Transverse colon (tissue), 4 donors: ENCODE measurements at regions not wholly inside any gene's neighbourhood (a gene's known extent, or its start where the extent isn't known, plus 50 kb on each side); places are given as distances from the start of the nearest gene placed in this dataset.

Source experiments
- DNase-seq: peaks from one replicate; pipeline ENCODE4 v3.0.0-alpha.2; 2019
- H3K27ac ChIP-seq, 4 donors: fragments of 200-600 bp; sonication (generic); 2 replicates each; pipeline ENCODE4 v1.5.1; 2016 to 2018; ENCODE audit warnings: inconsistent platforms in 4 of 4
- H3K27me3 ChIP-seq: fragments of 200-600 bp; sonication (generic); 2 replicates; pipeline ENCODE4 v1.5.1; 2017; ENCODE audit warnings: inconsistent platforms
- H3K36me3 ChIP-seq, 4 donors: fragments of 200-600 bp; sonication (generic); 2 replicates each; pipeline ENCODE4 v1.5.1; 2017 to 2019; ENCODE audit warnings: inconsistent platforms in 4 of 4
- H3K4me1 ChIP-seq, 4 donors: fragments of 200-600 bp; sonication (generic); 2 replicates each; pipeline ENCODE4 v1.5.1; 2017 to 2020; ENCODE audit warnings: inconsistent platforms in 4 of 4
- H3K4me3 ChIP-seq, 4 donors: fragments of 200-600 bp; sonication (generic); 1 replicate in 1 of 4; 2 replicates in 3 of 4; pipeline versions ENCODE4 v1.5.1 to v1.6.1; 2017 to 2019; ENCODE audit warnings: inconsistent platforms in 4 of 4
- H3K9me3 ChIP-seq, 2 donors: fragments of 200-600 bp; sonication (generic); 2 replicates each; pipeline ENCODE4 v1.5.1; 2017 to 2019; ENCODE audit warnings: inconsistent platforms in 2 of 2
- EP300 ChIP-seq: sonication (generic); formaldehyde crosslinking; IDR thresholded peaks from one replicate; pipeline ENCODE4 v1.6.1; 2017; ENCODE audit warnings: antibody characterized with exemption, low read depth
- POLR2A ChIP-seq: fragments of 450-650 bp; IDR thresholded peaks from one replicate; pipeline ENCODE4 v1.6.1; 2016; ENCODE audit warnings: antibody characterized with exemption, mild to moderate bottlenecking, moderate library complexity
- POLR2AphosphoS5 ChIP-seq, 3 donors: sonication (generic); formaldehyde crosslinking; IDR thresholded peaks; one replicate each; pipeline ENCODE4 v1.6.1; 2016; ENCODE audit warnings: antibody characterized with exemption in 3 of 3
- WGBS, 2 donors: methylation state at CpG; one replicate each; pipeline ENCODE4 v1.1.5; 2018; ENCODE audit warnings: low coverage in 1 of 2; 5-methylcytosine and 5-hydroxymethylcytosine counted together
- in situ Hi-C, 4 donors: fragments of 200-750 bp; cut with MboI; loops; one replicate each; pipeline versions ENCODE4 v1.15.0 to v1.15.1; 2017; ENCODE audit warnings: low sequenced_read_pairs in 3 of 4, low pct_ligation_motif_present in 1 of 4, low pct_unique_long_range_greater_than_20kb in 1 of 4
- intact Hi-C: fragments of 100-400 bp; cut with DNase I; formaldehyde crosslinking; loops from one replicate; pipeline ENCODE4 v1.15.1; 2023; ENCODE audit warnings: low total_unique reads
- TF ChIP-seq, protein P1 (sequence below), 5 experiments: fragments of 200-600 bp in 3 of 5; fragments of 450-650 bp in 2 of 5; sonication (generic) in 3 of 5; IDR thresholded peaks; 1 replicate in 2 of 5; 2 replicates in 3 of 5; pipeline ENCODE4 v1.5.1; 2016 to 2017; ENCODE audit warnings: antibody characterized with exemption in 5 of 5, inconsistent platforms in 3 of 5, mild to moderate bottlenecking in 2 of 5, moderate library complexity in 1 of 5

DNA sequence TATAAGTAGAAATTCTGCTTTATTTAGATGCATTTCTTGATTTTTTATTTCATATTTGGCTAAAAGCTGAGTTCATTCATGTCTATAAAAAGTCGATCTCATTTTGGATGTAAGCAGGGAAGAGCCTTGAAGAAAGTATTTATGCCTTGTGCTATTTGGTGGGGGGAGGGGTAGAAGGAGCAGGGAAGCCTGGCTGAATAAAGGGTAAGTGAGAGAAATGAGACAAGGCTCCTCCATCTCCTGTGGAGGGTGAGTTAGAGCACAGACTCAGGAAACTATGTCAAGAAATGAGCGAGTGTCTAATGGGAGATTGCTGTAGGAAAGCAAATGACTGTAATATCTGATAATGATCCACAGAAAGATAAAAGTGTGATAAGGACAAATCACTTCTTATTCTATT, 121.8 kb upstream of the ATP11B start:
- DNase-seq = no peak
- H3K27ac ChIP-seq = no peak overlapping the region
- H3K27me3 ChIP-seq = no peaks in the 10 kb centered on the region
- no peak overlapping the region for H3K4me3 ChIP-seq
- intact Hi-C loops (no loop called here), in situ Hi-C loops (no loop called here)
- H3K36me3 ChIP-seq = no peaks in the 10 kb centered on the region
- no peak for TF ChIP-seq POLR2AphosphoS5 (IDR thresholded peaks at IDR 0.05)
- TF ChIP-seq, protein P1, sequence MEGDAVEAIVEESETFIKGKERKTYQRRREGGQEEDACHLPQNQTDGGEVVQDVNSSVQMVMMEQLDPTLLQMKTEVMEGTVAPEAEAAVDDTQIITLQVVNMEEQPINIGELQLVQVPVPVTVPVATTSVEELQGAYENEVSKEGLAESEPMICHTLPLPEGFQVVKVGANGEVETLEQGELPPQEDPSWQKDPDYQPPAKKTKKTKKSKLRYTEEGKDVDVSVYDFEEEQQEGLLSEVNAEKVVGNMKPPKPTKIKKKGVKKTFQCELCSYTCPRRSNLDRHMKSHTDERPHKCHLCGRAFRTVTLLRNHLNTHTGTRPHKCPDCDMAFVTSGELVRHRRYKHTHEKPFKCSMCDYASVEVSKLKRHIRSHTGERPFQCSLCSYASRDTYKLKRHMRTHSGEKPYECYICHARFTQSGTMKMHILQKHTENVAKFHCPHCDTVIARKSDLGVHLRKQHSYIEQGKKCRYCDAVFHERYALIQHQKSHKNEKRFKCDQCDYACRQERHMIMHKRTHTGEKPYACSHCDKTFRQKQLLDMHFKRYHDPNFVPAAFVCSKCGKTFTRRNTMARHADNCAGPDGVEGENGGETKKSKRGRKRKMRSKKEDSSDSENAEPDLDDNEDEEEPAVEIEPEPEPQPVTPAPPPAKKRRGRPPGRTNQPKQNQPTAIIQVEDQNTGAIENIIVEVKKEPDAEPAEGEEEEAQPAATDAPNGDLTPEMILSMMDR (IDR thresholded peaks at IDR 0.05) = no peak
- TF ChIP-seq EP300 = no peak
- no peak for TF ChIP-seq POLR2A
- 60 to 61% methylated on average over 2 of the region's 2 CpGs for WGBS, 2 donors
- H3K4me1 ChIP-seq = no peaks in the 10 kb centered on the region
- H3K9me3 ChIP-seq = no peaks in the 10 kb centered on the region

DNA sequence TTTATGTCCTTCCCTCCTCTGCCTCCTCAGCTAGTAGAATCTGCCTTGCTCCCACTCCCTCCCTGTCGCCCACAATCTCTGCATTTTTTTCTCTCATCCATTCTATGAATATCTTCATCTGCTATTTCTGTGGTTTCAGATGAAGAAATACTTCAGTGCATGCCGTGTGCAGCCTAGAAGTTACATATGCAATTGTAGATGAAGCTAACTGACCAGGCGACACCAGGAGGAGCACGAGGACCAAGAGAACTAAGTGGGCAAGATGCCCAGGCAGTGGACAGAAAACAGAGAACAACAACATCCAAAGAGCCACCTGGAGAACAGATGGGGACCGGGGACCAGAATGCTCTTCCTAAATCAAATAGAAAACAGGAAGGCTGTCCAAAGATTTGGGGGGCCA, 121.4 kb upstream of the ATP11B start:
- Histone ChIP-seq H3K27me3 (no peaks in the 10 kb centered on the region), H3K4me3 (no peak overlapping the region), H3K4me1 (no peaks in the 10 kb centered on the region), H3K27ac (no peak overlapping the region), H3K36me3 (no peaks in the 10 kb centered on the region), H3K9me3 (no peaks in the 10 kb centered on the region)
- no peak for TF ChIP-seq POLR2AphosphoS5 (IDR thresholded peaks at IDR 0.05)
- TF ChIP-seq, protein P1 (IDR thresholded peaks at IDR 0.05) = no peak
- TF ChIP-seq EP300 = no peak
- no peak for TF ChIP-seq POLR2A
- WGBS, 2 donors = 57 to 63% methylated on average over 5 of the region's 5 CpGs
- intact Hi-C loops (no loop called here), in situ Hi-C loops (no loop called here)
- no peak for DNase-seq

DNA sequence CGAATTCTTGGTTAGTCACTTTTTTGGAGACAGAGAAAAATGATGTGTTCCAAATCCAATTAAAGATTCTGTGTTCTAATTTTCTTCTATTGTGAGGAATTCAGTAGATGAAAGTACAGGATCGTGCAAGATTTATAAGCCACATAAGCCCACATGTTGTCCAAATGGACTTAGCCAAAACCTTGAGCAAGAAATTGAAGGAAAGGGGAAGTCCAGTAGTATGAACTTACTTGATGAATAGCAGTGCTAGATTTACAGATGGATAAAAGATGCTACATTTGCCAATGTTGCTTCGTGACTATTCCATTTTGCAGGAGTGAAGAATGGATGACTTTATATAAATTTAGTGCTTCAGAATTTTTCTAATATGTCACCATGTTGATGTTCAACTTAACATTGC, 120.0 kb upstream of the ATP11B start:
- WGBS, 2 donors = 65 to 74% methylated on average over 2 to 3 of the region's 3 CpGs
- no peak overlapping the region for H3K4me3 ChIP-seq
- no peak overlapping the region for H3K27ac ChIP-seq
- no peaks in the 10 kb centered on the region for H3K36me3 ChIP-seq
- TF ChIP-seq POLR2AphosphoS5 (IDR thresholded peaks at IDR 0.05) (no peak), EP300 (no peak), POLR2A (no peak)
- TF ChIP-seq, protein P1 (IDR thresholded peaks at IDR 0.05) = no peak
- no peaks in the 10 kb centered on the region for H3K27me3 ChIP-seq
- intact Hi-C loops (no loop called here), in situ Hi-C loops (no loop called here)
- H3K9me3 ChIP-seq = no peaks in the 10 kb centered on the region
- no peaks in the 10 kb centered on the region for H3K4me1 ChIP-seq
- DNase-seq = no peak

DNA sequence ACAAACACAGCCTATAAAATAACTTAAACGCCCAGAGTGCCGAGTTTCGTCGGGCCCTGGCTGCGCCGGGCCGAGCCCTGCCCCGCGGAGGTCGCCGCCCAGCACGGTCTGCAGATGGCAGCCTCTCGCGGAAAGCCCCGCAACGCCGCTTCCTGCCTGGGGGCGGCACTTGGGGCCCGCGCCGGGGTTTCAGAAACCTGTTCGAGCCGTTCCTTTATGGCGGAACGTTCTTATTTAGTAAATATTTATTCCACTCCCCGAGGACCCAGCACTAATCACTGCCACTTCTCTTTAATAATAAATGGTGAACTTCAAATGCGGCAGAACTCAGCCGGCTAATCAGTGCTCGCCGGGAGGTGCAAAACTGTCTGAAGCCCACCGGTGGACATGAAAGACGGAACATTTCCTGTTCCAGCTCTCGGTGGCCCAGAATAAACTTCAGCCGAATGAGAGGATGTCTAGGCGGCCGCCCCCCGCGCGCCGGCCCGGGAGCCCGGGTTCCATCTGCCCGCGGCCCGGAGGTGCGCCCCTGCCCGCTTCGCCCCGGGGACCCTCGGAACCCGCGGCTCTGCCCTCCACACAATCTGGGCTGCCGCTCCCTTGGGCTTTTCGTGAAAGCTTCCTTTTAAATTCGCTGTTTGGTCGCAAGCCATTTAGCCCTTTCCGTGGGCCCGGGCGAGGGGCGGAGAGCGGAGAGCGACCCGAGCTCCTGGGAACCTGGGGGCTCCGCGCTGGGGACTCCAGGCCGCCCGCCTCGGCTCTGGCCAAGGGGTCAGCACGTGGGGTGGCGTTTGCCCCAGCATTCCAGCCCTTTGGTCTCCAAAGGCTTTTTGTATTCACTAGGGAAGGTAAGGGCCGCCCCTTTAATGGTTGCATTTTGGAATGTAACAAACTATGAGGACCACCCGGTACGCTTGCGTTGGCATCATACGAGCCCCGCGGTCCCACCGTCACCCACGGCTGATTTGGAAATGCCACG, 110.8 kb upstream of the ATP11B start:
- H3K36me3 ChIP-seq = no peaks in the 10 kb centered on the region
- 0 to 1% methylated on average over 1 to 75 of the region's 80 CpGs for WGBS, 2 donors
- peak overlapping the region; percentile 70 to 79 (median 74) for H3K27ac ChIP-seq
- H3K4me3 ChIP-seq = peak overlapping the region; percentile 50 to 58 (median 56)
- H3K27me3 ChIP-seq = peaks cover 27% of the 10 kb centered on the region
- DNase-seq = peak; percentile 77
- TF ChIP-seq, protein P1 (IDR thresholded peaks at IDR 0.05) = peak; percentile 4 to 43 (median 27)
- TF ChIP-seq POLR2A (peak; percentile 5), POLR2AphosphoS5 (IDR thresholded peaks at IDR 0.05) (peak in 2 of 3 donors; percentile 11 to 32), EP300 (no peak)
- peaks cover 0 to 39% (median 25%) of the 10 kb centered on the region in 4 donors for H3K4me1 ChIP-seq
- H3K9me3 ChIP-seq = no peaks in the 10 kb centered on the region
- intact Hi-C loops = loop anchor here (10.0 kb wide), 1 partner anchor 968 kb away; the partner anchor contains the start of gene SOX2
- in situ Hi-C loops = loop anchor here (10.0 to 25.0 kb wide), 2 partner anchors 970 to 978 kb away; partner anchors contain the start of gene SOX2 (in 1 of the 4)
